ENCODE measurements at regions not wholly inside any gene's neighbourhood (a gene's known extent, or its start where the extent isn't known, plus 50 kb on each side); places are given as distances from the start of the nearest gene placed in this dataset.

GRCh38 chr2:59858540-59858939 is 694.9 kb downstream of the BCL11A start:
- TF ChIP-seq POLR2A (IDR thresholded peaks at IDR 0.05; ENCODE audit: control extremely low read depth in 1 of 2, low read depth in 2 of 2, low read length in 2 of 2) (no peak), JUN (IDR thresholded peaks at IDR 0.05; ENCODE audit: low read depth, low read length) (no peak), CTCF (IDR thresholded peaks at IDR 0.05; ENCODE audit: control extremely low read depth in 1 of 3, insufficient read depth in 1 of 3, low read depth in 1 of 3, low read length in 3 of 3) (no peak)
